K562 (cell line): ENCODE measurements at regions not wholly inside any gene's neighbourhood (a gene's known extent, or its start where the extent isn't known, plus 50 kb on each side); places are given as distances from the start of the nearest gene placed in this dataset.

Experiments
- CREB1 ChIP-seq, 2 experiments: sonication (generic) in 1 of 2; formaldehyde crosslinking in 1 of 2; IDR thresholded peaks; 2 replicates each; pipeline versions ENCODE4 v1.6.1 to v1.8.0; 2012 to 2022; ENCODE audit warnings: inconsistent platforms in 1 of 2, mild to moderate bottlenecking in 1 of 2, missing genetic modification reagents in 1 of 2, moderate library complexity in 1 of 2
- ELF1 ChIP-seq: fragments of 200-800 bp; sonication (Bioruptor generic); IDR thresholded peaks from 2 replicates; pipeline ENCODE4 v1.6.1; 2016; ENCODE audit warnings: missing genetic modification characterization, missing compliant biosample characterization
- HSF4 ChIP-seq: fragments of 250-450 bp; sonication (Bioruptor Pico); IDR thresholded peaks from 2 replicates; pipeline ENCODE4 v2.1.2; 2022; ENCODE audit warnings: mild to moderate bottlenecking, moderate library complexity, borderline replicate concordance
- MBD1 ChIP-seq: fragments of 250-450 bp; sonication (Bioruptor Pico); IDR thresholded peaks from 2 replicates; pipeline ENCODE4 v1.8.0; 2022; ENCODE audit warnings: inconsistent platforms
- SRSF7 ChIP-seq: fragments of 200-400 bp; formaldehyde crosslinking; optimal IDR thresholded peaks from 2 replicates; pipeline ENCODE3; 2017; ENCODE audit warnings: mild to moderate bottlenecking, low read depth, low read length
- ZBTB40 ChIP-seq, 2 experiments: fragments of 450-650 bp in 1 of 2; sonication (generic) in 1 of 2; formaldehyde crosslinking in 1 of 2; IDR thresholded peaks; 2 replicates each; pipeline versions ENCODE4 v1.7.1 to v1.9.0; 2016 to 2022; ENCODE audit warnings: inconsistent platforms in 1 of 2, mild to moderate bottlenecking in 1 of 2, missing genetic modification reagents in 1 of 2

DNA sequence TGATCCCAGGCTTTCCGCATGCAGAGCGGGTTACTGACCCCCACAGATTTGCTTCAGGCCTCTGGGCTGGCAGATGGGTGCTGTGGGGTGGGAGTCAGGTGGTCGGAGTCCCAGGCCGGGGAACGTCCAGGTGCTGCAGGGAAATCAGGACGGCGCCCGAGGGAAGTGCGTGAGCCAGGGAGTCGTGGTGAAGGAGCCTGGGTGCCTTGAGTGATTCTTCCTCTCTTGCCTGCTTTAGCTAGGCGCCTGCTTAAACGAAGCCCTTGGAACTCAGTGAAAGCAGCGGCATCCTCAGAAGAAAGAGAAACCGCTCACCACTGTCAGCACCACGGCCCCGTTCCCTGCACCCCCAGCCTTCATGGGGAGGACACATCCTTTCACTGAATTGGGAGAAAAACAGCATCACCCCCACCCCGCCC lies 455.6 kb downstream of the BRD1 start (continued):
- TF ChIP-seq ELF1 (tag) (no peak), ZBTB40 (IDR thresholded peaks at IDR 0.05) (no peak), ZBTB40 (CRISPR knock-in tag; IDR thresholded peaks at IDR 0.05) (no peak), SRSF7 (no peak), HSF4 (no peak), MBD1 (CRISPR knock-in tag) (no peak), CREB1 (IDR thresholded peaks at IDR 0.05) (no peak), CREB1 (CRISPR knock-in tag; IDR thresholded peaks at IDR 0.05) (no peak)
